PFSK-1 (cell line): ENCODE measurements at regions not wholly inside any gene's neighbourhood (a gene's known extent, or its start where the extent isn't known, plus 50 kb on each side); places are given as distances from the start of the nearest gene placed in this dataset.

ENCODE experiments used
- FOXP2 ChIP-seq: optimal IDR thresholded peaks from 2 replicates; pipeline ENCODE3; 2011; ENCODE audit warnings: borderline replicate concordance, control low read depth, inconsistent platforms; ENCODE audit not compliant: insufficient read depth; ENCODE audit errors: extremely low read length, extremely low read depth
- POLR2AphosphoS5 ChIP-seq: IDR thresholded peaks from 2 replicates; pipeline ENCODE4 v1.6.1; 2012; ENCODE audit warnings: low read depth, mild to moderate bottlenecking, control low read depth, low read length, moderate library complexity
- SIN3A ChIP-seq: IDR thresholded peaks from 2 replicates; pipeline ENCODE4 v1.6.1; 2012; ENCODE audit warnings: mild to moderate bottlenecking, low read length, moderate library complexity, borderline replicate concordance; ENCODE audit not compliant: insufficient read depth
- TAF1 ChIP-seq: IDR thresholded peaks from 2 replicates; pipeline ENCODE4 v1.6.1; 2012; ENCODE audit warnings: low read length, control low read depth, borderline replicate concordance; ENCODE audit not compliant: insufficient read depth
- TF ChIP-seq, protein P1 (sequence below), 2 experiments: IDR thresholded peaks; 2 replicates each; pipeline versions ENCODE4 v1.6.1 to v1.8.0; 2011 to 2012; ENCODE audit warnings: low read depth in 2 of 2, low read length in 2 of 2, control low read depth in 1 of 2, inconsistent platforms in 1 of 2, mild to moderate bottlenecking in 1 of 2, moderate library complexity in 1 of 2; ENCODE audit not compliant: insufficient read depth in 1 of 2

DNA sequence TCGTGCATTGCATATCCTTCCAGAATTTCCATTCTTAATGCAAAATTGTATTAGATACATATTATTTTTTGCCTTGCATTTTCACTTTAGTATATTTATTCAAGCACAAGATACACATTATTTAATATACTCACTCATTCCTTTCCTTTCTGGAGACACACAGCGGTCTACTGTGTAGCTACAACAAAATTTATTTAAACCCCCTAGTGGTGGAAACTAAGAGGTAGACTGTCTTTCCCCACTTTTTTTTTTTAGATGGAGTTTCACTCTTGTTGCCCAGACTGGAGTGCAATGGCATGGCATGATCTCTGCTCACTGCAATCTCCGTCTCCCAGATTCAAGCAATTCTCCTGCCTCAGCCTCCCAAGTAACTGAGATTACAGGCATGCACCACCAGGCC is 2040.3 kb upstream of the PCDH20 start:
- no peak for TF ChIP-seq FOXP2
- TF ChIP-seq TAF1 = no peak
- no peak for TF ChIP-seq POLR2AphosphoS5
- TF ChIP-seq, protein P1, sequence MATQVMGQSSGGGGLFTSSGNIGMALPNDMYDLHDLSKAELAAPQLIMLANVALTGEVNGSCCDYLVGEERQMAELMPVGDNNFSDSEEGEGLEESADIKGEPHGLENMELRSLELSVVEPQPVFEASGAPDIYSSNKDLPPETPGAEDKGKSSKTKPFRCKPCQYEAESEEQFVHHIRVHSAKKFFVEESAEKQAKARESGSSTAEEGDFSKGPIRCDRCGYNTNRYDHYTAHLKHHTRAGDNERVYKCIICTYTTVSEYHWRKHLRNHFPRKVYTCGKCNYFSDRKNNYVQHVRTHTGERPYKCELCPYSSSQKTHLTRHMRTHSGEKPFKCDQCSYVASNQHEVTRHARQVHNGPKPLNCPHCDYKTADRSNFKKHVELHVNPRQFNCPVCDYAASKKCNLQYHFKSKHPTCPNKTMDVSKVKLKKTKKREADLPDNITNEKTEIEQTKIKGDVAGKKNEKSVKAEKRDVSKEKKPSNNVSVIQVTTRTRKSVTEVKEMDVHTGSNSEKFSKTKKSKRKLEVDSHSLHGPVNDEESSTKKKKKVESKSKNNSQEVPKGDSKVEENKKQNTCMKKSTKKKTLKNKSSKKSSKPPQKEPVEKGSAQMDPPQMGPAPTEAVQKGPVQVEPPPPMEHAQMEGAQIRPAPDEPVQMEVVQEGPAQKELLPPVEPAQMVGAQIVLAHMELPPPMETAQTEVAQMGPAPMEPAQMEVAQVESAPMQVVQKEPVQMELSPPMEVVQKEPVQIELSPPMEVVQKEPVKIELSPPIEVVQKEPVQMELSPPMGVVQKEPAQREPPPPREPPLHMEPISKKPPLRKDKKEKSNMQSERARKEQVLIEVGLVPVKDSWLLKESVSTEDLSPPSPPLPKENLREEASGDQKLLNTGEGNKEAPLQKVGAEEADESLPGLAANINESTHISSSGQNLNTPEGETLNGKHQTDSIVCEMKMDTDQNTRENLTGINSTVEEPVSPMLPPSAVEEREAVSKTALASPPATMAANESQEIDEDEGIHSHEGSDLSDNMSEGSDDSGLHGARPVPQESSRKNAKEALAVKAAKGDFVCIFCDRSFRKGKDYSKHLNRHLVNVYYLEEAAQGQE (IDR thresholded peaks at IDR 0.05; ENCODE audit: insufficient read depth in 1 of 2, low read depth in 2 of 2, low read length in 2 of 2) = no peak
- TF ChIP-seq SIN3A = no peak

DNA sequence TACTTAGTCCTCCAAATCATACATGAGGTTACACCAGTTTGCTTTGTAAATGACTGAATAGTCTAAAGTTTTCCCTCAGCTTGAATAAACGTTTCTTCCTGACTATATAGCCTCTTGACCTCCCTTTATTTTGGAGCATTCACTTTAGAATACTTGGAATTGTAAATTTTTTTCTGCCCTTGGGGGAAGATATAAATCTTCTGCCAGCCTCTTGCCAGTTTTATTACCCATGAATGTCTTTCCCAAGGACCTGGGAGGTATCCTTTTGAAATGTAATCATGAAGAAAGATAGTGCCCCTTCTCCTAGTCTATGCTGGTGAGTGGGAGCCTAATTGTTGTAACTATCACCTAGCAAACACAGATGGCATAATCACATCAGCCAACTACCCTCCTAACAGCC is 2033.9 kb upstream of the PCDH20 start:
- TF ChIP-seq, protein P1 (IDR thresholded peaks at IDR 0.05; ENCODE audit: insufficient read depth in 1 of 2, low read depth in 2 of 2, low read length in 2 of 2) = no peak
- TF ChIP-seq POLR2AphosphoS5 = no peak
- TF ChIP-seq SIN3A = no peak

DNA sequence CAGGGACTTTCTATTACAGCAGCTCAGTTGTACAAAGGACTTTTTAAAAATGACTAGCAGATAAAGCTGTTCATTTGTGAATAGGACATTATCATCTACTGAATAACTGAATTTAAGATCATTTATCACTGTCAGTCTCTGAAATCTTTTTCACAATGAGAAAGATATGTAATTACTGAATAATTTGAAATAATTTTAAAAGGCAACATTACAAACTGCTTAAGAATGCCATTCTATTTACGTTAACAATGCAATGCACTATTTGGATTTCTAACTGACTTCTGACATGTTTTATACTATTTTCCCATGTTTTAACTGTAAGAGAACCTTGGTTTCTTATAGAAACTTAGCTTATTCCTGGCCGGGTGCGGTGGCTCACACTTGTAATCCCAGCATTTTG is 2033.0 kb upstream of the PCDH20 start:
- TF ChIP-seq SIN3A (no peak), TAF1 (no peak), POLR2AphosphoS5 (no peak), FOXP2 (no peak)
- TF ChIP-seq, protein P1 (IDR thresholded peaks at IDR 0.05; ENCODE audit: insufficient read depth in 1 of 2, low read depth in 2 of 2, low read length in 2 of 2) = no peak

DNA sequence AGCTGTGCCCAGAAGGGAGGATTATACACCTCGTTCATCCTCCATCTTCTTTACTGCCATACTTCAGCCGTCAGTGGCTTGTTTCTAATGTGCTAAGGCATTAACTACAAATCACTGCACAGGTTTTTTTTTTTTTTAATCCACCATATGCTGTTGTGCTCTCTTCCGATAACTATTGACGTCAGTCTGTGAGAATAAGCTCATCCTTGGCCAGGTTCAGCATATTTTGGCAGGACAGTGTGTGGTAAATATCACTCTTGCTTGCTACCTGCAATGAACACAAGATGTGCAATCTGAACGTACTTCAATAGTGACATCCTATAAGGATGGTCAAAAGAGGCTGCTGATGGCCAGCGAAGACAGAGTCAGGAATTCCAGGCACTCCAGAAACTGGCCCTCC is 2030.7 kb upstream of the PCDH20 start:
- no peak for TF ChIP-seq SIN3A
- TF ChIP-seq FOXP2 = no peak
- TF ChIP-seq TAF1 = no peak
- TF ChIP-seq POLR2AphosphoS5 = no peak
- TF ChIP-seq, protein P1 (IDR thresholded peaks at IDR 0.05; ENCODE audit: insufficient read depth in 1 of 2, low read depth in 2 of 2, low read length in 2 of 2) = no peak

DNA sequence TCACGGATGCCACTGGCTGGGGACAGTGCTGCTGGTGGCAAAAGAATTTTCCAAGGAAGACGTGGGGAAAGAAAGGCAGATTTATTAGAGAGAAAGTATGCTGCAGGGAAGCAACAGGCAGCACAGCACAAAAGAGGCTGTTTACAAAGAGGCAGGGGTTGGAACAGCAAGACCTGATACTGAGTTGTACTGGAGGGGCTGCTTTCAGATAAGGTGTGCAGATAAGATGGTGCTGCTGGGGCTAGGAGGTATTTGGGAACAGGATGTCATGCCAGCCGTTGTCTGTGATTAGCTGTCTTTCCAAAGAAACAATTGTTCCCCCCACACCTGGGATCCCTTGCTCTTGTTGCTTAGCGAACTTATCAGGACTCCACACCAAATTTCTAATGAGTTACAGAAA is 2023.3 kb upstream of the PCDH20 start:
- TF ChIP-seq TAF1 (no peak), SIN3A (no peak), POLR2AphosphoS5 (no peak), FOXP2 (no peak)
- TF ChIP-seq, protein P1 (IDR thresholded peaks at IDR 0.05; ENCODE audit: insufficient read depth in 1 of 2, low read depth in 2 of 2, low read length in 2 of 2) = no peak
